ENCODE measurements at regions not wholly inside any gene's neighbourhood (a gene's known extent, or its start where the extent isn't known, plus 50 kb on each side); places are given as distances from the start of the nearest gene placed in this dataset.
"Not testable (repeated sequence)": the region's sequence is repeated elsewhere in the genome, so short reads cannot be mapped to it uniquely, and the experiment has no call there.

DNA sequence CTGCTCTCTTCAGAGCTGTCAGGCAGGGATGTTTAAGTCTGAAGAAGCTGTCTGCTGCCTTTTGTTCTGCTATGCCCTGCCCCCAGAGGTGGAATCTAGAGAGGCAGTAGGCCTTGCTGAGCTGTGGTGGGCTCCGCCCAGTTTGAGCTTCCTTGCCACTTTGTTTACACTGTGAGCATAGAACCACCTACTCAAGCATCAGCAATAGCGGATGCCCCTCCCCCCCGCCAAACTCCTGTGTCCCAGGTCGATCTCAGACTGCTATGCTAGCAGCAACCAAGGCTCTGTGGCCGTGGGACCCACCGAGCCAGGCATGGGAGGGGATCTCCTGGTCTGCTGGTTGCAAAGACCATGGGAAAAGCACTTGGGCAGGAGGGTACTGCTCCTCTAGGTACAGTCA is 140.5 kb upstream of the PLXNC1 start:
- POLR2A ChIA-PET; DNase-seq (ENCODE audit: low read depth, low spot score); H3K9ac ChIP-seq (ENCODE audit: control insufficient read depth, insufficient read depth, low read length); H3K36me3 ChIP-seq (ENCODE audit: control insufficient read depth in 2 of 2, insufficient read depth in 2 of 2, low read length in 1 of 2); H3K9me3 ChIP-seq (replicated peaks; ENCODE audit: control insufficient read depth, insufficient read depth, low read length); H3K79me2 ChIP-seq (ENCODE audit: control insufficient read depth, insufficient read depth, low read length); H3K4me2 ChIP-seq (ENCODE audit: control insufficient read depth, insufficient read depth); intact Hi-C loops (cut with micrococcal nuclease; ENCODE audit: unreplicated experiment); H3K27ac ChIP-seq (ENCODE audit: control insufficient read depth, insufficient read depth); ATAC-seq; FAIRE-seq; H4K20me1 ChIP-seq (ENCODE audit: control insufficient read depth, insufficient read depth); in situ Hi-C loops (cut with MboI); RAD21 ChIA-PET (ENCODE audit: unreplicated experiment); BruUV-seq (replicated peaks); CTCF ChIA-PET; H2AFZ ChIP-seq (ENCODE audit: control insufficient read depth, low read depth, low read length); H3K4me3 ChIP-seq; H3K27me3 ChIP-seq (replicated peaks in 1 of 2; ENCODE audit: control insufficient read depth in 2 of 2, insufficient read depth in 2 of 2, low read length in 1 of 2); H3K4me1 ChIP-seq (ENCODE audit: control insufficient read depth, insufficient read depth, low read length): not testable (repeated sequence)
- SMC1A ChIA-PET (ENCODE audit: uncharacterized antibody, unreplicated experiment): interaction anchor here (0.6 kb wide), 1 partner anchor 94 kb away, joined by 3 read pairs; no protein-coding TSS in a partner anchor
- WGBS (ENCODE audit: insufficient coverage, insufficient replicate concordance, low lambda C conversion rate, missing lambda C conversion rate): 15% methylated on average over 6 of the region's 6 CpGs

DNA sequence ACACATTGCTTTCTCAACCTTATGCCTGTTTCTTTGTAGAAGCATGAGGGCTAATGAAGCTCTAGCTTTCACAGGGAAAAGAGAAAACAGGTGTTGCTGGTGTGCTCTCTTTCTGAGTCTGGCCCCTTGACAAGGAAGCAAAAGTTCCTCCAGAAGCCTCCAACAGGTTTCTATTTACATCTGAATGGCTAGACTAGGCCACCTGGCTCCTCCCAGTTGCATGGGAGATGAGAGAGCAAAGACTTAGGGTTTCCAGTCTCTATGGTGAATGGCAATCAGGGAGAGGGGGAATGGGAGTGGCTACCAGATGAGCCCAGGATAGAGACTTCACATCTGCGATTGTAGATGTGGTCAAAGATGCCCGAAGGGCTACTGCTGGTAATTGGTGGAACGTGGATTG is 138.1 kb upstream of the PLXNC1 start:
- BruUV-seq (replicated peaks): no TSS peak
- FAIRE-seq: no peak
- intact Hi-C loops (cut with micrococcal nuclease; ENCODE audit: unreplicated experiment): no loop called here
- Histone ChIP-seq H3K4me2 (ENCODE audit: control insufficient read depth, insufficient read depth) (no peak overlapping the region), H2AFZ (ENCODE audit: control insufficient read depth, low read depth, low read length) (no peak overlapping the region), H3K4me1 (ENCODE audit: control insufficient read depth, insufficient read depth, low read length) (no peaks in the 10 kb centered on the region), H3K9ac (ENCODE audit: control insufficient read depth, insufficient read depth, low read length) (no peak overlapping the region), H3K79me2 (ENCODE audit: control insufficient read depth, insufficient read depth, low read length) (no peaks in the 10 kb centered on the region), H3K27me3 (replicated peaks in 1 of 2; ENCODE audit: control insufficient read depth in 2 of 2, insufficient read depth in 2 of 2, low read length in 1 of 2) (no peaks in the 10 kb centered on the region), H3K36me3 (ENCODE audit: control insufficient read depth in 2 of 2, insufficient read depth in 2 of 2, low read length in 1 of 2) (no peaks in the 10 kb centered on the region), H3K9me3 (replicated peaks; ENCODE audit: control insufficient read depth, insufficient read depth, low read length) (no peaks in the 10 kb centered on the region; the same call in 2 of the 3 replicates), H3K4me3 (no peak overlapping the region), H3K27ac (ENCODE audit: control insufficient read depth, insufficient read depth) (no peak overlapping the region), H4K20me1 (ENCODE audit: control insufficient read depth, insufficient read depth) (no peaks in the 10 kb centered on the region)
- ChIA-PET POLR2A (no interaction called here), CTCF (interaction anchor here (0.9 kb wide), 1 partner anchor 92 kb away, joined by 3 read pairs; no protein-coding TSS in a partner anchor), RAD21 (ENCODE audit: unreplicated experiment) (no interaction called here), SMC1A (ENCODE audit: uncharacterized antibody, unreplicated experiment) (no interaction called here)
- no peak for ATAC-seq
- 33% methylated on average over 3 of the region's 3 CpGs for WGBS (ENCODE audit: insufficient coverage, insufficient replicate concordance, low lambda C conversion rate, missing lambda C conversion rate)
- in situ Hi-C loops (cut with MboI): no loop called here
- no peak for DNase-seq (ENCODE audit: low read depth, low spot score)
- TF ChIP-seq YBX1 (IDR thresholded peaks at IDR 0.05): no peak
- TF ChIP-seq, protein P1, sequence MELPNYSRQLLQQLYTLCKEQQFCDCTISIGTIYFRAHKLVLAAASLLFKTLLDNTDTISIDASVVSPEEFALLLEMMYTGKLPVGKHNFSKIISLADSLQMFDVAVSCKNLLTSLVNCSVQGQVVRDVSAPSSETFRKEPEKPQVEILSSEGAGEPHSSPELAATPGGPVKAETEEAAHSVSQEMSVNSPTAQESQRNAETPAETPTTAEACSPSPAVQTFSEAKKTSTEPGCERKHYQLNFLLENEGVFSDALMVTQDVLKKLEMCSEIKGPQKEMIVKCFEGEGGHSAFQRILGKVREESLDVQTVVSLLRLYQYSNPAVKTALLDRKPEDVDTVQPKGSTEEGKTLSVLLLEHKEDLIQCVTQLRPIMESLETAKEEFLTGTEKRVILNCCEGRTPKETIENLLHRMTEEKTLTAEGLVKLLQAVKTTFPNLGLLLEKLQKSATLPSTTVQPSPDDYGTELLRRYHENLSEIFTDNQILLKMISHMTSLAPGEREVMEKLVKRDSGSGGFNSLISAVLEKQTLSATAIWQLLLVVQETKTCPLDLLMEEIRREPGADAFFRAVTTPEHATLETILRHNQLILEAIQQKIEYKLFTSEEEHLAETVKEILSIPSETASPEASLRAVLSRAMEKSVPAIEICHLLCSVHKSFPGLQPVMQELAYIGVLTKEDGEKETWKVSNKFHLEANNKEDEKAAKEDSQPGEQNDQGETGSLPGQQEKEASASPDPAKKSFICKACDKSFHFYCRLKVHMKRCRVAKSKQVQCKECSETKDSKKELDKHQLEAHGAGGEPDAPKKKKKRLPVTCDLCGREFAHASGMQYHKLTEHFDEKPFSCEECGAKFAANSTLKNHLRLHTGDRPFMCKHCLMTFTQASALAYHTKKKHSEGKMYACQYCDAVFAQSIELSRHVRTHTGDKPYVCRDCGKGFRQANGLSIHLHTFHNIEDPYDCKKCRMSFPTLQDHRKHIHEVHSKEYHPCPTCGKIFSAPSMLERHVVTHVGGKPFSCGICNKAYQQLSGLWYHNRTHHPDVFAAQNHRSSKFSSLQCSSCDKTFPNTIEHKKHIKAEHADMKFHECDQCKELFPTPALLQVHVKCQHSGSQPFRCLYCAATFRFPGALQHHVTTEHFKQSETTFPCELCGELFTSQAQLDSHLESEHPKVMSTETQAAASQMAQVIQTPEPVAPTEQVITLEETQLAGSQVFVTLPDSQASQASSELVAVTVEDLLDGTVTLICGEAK (IDR thresholded peaks at IDR 0.05; ENCODE audit: borderline replicate concordance): no peak
- no peak for TF ChIP-seq STAT3 (IDR thresholded peaks at IDR 0.05; ENCODE audit: low read depth, low read length)
- no peak for TF ChIP-seq HDAC6 (IDR thresholded peaks at IDR 0.05; ENCODE audit: unreplicated experiment)
- TF ChIP-seq NR2C1 (IDR thresholded peaks at IDR 0.05): no peak
- no peak for TF ChIP-seq MEF2A (IDR thresholded peaks at IDR 0.05; ENCODE audit: insufficient read depth, low read depth, low read length)
- TF ChIP-seq, protein P2, sequence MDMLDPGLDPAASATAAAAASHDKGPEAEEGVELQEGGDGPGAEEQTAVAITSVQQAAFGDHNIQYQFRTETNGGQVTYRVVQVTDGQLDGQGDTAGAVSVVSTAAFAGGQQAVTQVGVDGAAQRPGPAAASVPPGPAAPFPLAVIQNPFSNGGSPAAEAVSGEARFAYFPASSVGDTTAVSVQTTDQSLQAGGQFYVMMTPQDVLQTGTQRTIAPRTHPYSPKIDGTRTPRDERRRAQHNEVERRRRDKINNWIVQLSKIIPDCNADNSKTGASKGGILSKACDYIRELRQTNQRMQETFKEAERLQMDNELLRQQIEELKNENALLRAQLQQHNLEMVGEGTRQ (IDR thresholded peaks at IDR 0.05; ENCODE audit: borderline replicate concordance, low read depth, low read length): no peak
- no peak for TF ChIP-seq PRDM15 (CRISPR knock-in tag; IDR thresholded peaks at IDR 0.05)
- no peak for TF ChIP-seq EZH2 (IDR thresholded peaks at IDR 0.05; ENCODE audit: borderline replicate concordance, control insufficient read depth, low read depth, low read length)
